ENCODE measurements at regions not wholly inside any gene's neighbourhood (a gene's known extent, or its start where the extent isn't known, plus 50 kb on each side); places are given as distances from the start of the nearest gene placed in this dataset.

DNA sequence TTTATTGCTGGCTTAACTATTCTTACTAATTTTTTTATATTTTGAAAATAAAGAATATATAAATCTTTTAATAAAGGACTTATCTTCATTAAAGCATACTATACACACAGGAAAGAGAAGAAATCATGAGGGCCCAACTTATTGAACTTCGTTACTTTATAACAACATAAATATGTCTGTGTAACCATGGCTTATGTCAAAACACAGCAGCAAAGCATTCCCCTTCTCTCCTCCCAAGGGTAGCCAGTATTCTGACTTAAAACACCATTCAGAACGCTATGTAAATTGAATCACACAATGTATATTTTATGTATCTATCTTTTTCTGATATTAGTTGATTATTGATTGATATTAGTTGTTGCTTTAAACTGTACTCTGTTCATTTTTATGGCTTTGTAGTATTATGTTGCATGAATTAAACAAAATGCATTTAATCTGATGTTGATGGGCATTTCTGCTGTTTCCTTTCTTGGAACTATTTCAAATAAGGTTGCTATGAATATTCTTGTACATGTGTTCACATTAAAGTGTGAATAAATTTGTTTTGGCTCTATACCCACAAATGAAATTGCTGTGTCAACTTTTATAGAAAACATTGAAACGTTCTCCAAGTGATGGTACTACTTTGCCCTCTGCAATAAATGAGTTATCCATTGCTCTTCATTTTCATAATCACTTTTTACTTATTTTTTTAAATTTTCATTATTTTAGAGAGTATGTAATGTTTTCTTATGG is 188.7 kb downstream of the RND3 start:
- TF ChIP-seq POLR2A (IDR thresholded peaks at IDR 0.05; ENCODE audit: low read depth, low read length) (no peak), POLR2AphosphoS5 (IDR thresholded peaks at IDR 0.05; ENCODE audit: low read depth, low read length) (no peak), TAF1 (IDR thresholded peaks at IDR 0.05; ENCODE audit: borderline replicate concordance, low read depth, low read length) (no peak)
